Frontal cortex (tissue), 3 donors: ENCODE measurements at regions not wholly inside any gene's neighbourhood (a gene's known extent, or its start where the extent isn't known, plus 50 kb on each side); places are given as distances from the start of the nearest gene placed in this dataset.

Source experiments
- DNase-seq, 2 donors: peaks; one replicate each; pipeline ENCODE4 v3.0.0; 2012; ENCODE audit warnings: low spot score in 2 of 2
- FAIRE-seq: peaks from 2 replicates; lab custom pipeline; 2012; peaks lifted over from hg19 to GRCh38; lab: Jason Lieb, UNC
- donor health status: control.
- donor health status: control.
- donor health status: control.

GRCh38 chr7:418636-419280 lies 100.9 kb downstream of the PDGFA start:
- DNase-seq (no peak), FAIRE-seq (no peak)

GRCh38 chr7:420142-421093 lies 99.2 kb downstream of the PDGFA start:
- FAIRE-seq = no peak
- no peak for DNase-seq

GRCh38 chr7:421136-421991 lies 98.3 kb downstream of the PDGFA start:
- DNase-seq = no peak
- no peak for FAIRE-seq

GRCh38 chr7:422191-422885 lies 97.3 kb downstream of the PDGFA start:
- DNase-seq (no peak), FAIRE-seq (no peak)

DNA sequence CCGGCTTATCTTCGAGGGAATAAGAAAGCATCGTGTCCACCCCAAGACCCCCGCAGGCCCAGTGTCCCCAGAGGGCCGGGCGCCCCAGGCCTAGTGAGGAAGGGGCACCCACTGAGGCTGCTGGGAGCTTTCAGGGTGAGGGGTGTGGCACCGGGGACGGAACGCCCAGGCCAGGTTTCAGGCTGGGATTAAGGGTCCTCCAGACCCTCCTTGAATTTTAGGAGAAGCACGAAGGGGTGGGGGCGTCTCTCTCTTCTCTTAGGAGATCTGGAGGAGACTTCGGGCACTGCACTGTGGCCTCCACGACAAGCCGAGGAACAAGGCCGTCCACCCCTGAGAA lies 96.8 kb downstream of the PDGFA start:
- DNase-seq (no peak), FAIRE-seq (no peak)

- FAIRE-seq (no peak), DNase-seq (no peak)
Measured at GRCh38 chr7:423312-424260, 96.1 kb downstream of the PDGFA start.

DNA sequence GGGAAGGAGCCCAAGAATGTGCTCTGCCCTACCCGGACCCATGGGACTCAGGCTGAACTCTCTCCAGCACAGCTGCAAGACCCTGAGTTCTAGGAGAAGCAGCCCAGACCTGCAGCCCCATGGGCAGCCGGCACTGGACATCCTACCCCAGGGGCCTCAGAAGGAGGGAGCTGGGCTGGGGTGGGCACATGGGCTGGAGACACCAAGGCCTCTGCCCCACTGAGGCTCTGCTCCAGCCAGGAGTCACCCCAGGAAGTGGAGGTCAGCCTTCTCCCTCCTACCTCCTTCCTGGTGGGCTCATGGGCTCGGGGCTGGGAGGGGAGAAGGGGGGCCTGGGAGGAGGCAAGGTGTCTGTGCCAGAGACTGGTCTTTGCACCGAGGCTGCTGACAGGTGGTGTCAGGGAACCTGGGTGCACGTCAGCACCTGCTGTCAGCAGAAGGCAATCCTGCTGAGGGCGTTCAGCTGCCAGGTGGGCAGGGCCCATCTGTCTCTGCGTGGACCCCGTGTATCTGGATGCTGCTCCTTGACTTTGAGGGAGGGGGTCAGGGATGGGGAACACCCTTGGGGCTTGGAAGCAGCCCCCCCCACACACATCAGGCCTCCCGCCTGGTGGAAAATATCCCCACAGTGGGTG lies 95.2 kb downstream of the PDGFA start:
- FAIRE-seq (no peak), DNase-seq (no peak)

- DNase-seq (peak; percentile 81), FAIRE-seq (no peak)
Measured at GRCh38 chr7:424961-425793, 94.5 kb downstream of the PDGFA start.

- FAIRE-seq = no peak
Measured at GRCh38 chr7:425794-426188, 93.9 kb downstream of the PDGFA start.

GRCh38 chr7:426510-426909 lies 93.1 kb downstream of the PDGFA start:
- DNase-seq = no peak
- no peak for FAIRE-seq

More at GRCh38 chr7:425794-426188, 93.9 kb downstream of the PDGFA start:
- DNase-seq = peak in 1 of 2 donors; percentile 68

- DNase-seq = no peak
- FAIRE-seq = no peak
Measured at GRCh38 chr7:427506-428103, 92.0 kb downstream of the PDGFA start.

DNA sequence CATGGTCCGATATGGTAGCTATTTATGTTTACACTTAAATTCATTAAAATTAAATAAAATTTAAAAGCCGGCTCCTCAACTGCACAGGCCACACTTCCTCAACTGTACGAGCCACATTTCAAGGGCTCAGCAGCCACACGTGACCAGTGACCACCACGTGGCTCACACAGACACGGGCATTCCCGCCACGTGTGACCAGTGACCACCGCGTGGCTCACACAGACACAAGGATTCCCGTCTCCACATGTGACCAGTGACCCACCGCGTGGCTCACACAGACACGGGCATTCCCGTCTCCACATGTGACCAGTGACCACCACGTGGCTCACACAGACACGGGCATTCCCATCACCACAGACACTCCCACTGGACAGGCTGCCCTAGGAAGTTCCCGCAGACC lies 91.3 kb downstream of the PDGFA start:
- DNase-seq (no peak), FAIRE-seq (no peak)

- no peak for FAIRE-seq
- no peak for DNase-seq
Measured at GRCh38 chr7:428927-429827, 90.5 kb downstream of the PDGFA start.

GRCh38 chr7:429828-430180 lies 89.8 kb downstream of the PDGFA start:
- DNase-seq (no peak), FAIRE-seq (no peak)

- no peak for DNase-seq
- no peak for FAIRE-seq
Measured at GRCh38 chr7:431041-431440, 88.6 kb downstream of the PDGFA start.

DNA sequence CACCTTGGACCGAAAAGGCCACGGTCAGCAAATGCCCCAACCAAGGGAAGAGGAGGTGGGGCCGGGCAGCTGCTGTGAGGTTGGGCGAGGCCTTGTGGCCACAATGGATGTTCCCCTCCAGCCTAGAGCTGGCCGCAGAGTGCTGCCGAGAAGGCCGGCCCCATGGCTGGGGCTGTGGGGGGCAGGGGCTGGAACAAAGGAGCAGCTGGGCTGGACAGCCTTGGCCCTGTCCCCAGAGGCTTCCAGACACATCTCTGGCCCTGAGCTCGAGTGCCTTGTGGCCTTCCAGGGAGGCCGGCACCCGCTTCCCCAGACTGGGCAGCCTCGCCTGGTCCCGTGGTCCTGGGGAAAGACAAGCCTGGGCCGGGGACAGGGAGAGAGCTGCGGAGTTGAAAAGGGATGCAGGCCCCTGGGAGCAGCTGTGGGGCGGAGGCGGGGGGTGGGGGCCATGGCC lies 88.0 kb downstream of the PDGFA start:
- DNase-seq (peak; percentile 77 to 85), FAIRE-seq (no peak)
